SK-N-SH treated with all-trans-retinoic acid at 6 μM for 48 hours (cell line): ENCODE measurements at regions not wholly inside any gene's neighbourhood (a gene's known extent, or its start where the extent isn't known, plus 50 kb on each side); places are given as distances from the start of the nearest gene placed in this dataset.

Experiments used
- ARNTL ChIP-seq: fragments of 450-650 bp; formaldehyde crosslinking; IDR thresholded peaks from 2 replicates; pipeline ENCODE4 v1.5.0; 2020; ENCODE audit warnings: low read depth, mild to moderate bottlenecking, moderate library complexity, borderline replicate concordance
- BACH2 ChIP-seq: fragments of 250-450 bp; sonication (Bioruptor Pico); IDR thresholded peaks from 2 replicates; pipeline ENCODE4 v1.9.0; 2021; ENCODE audit warnings: mild to moderate bottlenecking, borderline replicate concordance
- RARB ChIP-seq: fragments of 250-450 bp; sonication (Bioruptor Pico); IDR thresholded peaks from 2 replicates; pipeline ENCODE4 v1.8.0; 2021; ENCODE audit warnings: mild to moderate bottlenecking, moderate library complexity
- TOX ChIP-seq: fragments of 250-450 bp; sonication (Bioruptor Pico); IDR thresholded peaks from 2 replicates; pipeline ENCODE4 v1.8.0; 2021; ENCODE audit warnings: mild to moderate bottlenecking, moderate library complexity, borderline replicate concordance
- ZFP3 ChIP-seq: fragments of 250-450 bp; sonication (Bioruptor Pico); IDR thresholded peaks from 2 replicates; pipeline ENCODE4 v1.5.0; 2020; ENCODE audit warnings: mild to moderate bottlenecking, moderate library complexity
- ZNF565 ChIP-seq: fragments of 450-650 bp; formaldehyde crosslinking; conservative IDR thresholded peaks from 2 replicates; pipeline ENCODE4 v1.5.0; 2020; ENCODE audit warnings: low read depth, mild to moderate bottlenecking, moderate library complexity
- TF ChIP-seq, protein P1 (sequence below): fragments of 250-450 bp; sonication (Bioruptor Pico); IDR thresholded peaks from 2 replicates; pipeline ENCODE4 v1.5.0; 2020; ENCODE audit warnings: mild to moderate bottlenecking, moderate library complexity
- TF ChIP-seq, protein P2 (sequence below): fragments of 250-450 bp; sonication (Bioruptor Pico); IDR thresholded peaks from 2 replicates; pipeline ENCODE4 v1.8.0; 2020; ENCODE audit warnings: mild to moderate bottlenecking, moderate library complexity, borderline replicate concordance

GRCh38 chr4:63563288-63564014 is 845.8 kb downstream of the TECRL start:
- TF ChIP-seq ZNF565 (CRISPR knock-in tag), result no peak
- no peak for TF ChIP-seq BACH2
- TF ChIP-seq ZFP3 (CRISPR knock-in tag), result no peak
- TF ChIP-seq TOX (CRISPR knock-in tag), result no peak
- TF ChIP-seq, protein P1, sequence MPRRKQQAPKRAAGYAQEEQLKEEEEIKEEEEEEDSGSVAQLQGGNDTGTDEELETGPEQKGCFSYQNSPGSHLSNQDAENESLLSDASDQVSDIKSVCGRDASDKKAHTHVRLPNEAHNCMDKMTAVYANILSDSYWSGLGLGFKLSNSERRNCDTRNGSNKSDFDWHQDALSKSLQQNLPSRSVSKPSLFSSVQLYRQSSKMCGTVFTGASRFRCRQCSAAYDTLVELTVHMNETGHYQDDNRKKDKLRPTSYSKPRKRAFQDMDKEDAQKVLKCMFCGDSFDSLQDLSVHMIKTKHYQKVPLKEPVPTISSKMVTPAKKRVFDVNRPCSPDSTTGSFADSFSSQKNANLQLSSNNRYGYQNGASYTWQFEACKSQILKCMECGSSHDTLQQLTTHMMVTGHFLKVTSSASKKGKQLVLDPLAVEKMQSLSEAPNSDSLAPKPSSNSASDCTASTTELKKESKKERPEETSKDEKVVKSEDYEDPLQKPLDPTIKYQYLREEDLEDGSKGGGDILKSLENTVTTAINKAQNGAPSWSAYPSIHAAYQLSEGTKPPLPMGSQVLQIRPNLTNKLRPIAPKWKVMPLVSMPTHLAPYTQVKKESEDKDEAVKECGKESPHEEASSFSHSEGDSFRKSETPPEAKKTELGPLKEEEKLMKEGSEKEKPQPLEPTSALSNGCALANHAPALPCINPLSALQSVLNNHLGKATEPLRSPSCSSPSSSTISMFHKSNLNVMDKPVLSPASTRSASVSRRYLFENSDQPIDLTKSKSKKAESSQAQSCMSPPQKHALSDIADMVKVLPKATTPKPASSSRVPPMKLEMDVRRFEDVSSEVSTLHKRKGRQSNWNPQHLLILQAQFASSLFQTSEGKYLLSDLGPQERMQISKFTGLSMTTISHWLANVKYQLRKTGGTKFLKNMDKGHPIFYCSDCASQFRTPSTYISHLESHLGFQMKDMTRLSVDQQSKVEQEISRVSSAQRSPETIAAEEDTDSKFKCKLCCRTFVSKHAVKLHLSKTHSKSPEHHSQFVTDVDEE (CRISPR knock-in tag), result no peak
- no peak for TF ChIP-seq RARB (CRISPR knock-in tag)
- TF ChIP-seq ARNTL, result no peak
- TF ChIP-seq, protein P2, sequence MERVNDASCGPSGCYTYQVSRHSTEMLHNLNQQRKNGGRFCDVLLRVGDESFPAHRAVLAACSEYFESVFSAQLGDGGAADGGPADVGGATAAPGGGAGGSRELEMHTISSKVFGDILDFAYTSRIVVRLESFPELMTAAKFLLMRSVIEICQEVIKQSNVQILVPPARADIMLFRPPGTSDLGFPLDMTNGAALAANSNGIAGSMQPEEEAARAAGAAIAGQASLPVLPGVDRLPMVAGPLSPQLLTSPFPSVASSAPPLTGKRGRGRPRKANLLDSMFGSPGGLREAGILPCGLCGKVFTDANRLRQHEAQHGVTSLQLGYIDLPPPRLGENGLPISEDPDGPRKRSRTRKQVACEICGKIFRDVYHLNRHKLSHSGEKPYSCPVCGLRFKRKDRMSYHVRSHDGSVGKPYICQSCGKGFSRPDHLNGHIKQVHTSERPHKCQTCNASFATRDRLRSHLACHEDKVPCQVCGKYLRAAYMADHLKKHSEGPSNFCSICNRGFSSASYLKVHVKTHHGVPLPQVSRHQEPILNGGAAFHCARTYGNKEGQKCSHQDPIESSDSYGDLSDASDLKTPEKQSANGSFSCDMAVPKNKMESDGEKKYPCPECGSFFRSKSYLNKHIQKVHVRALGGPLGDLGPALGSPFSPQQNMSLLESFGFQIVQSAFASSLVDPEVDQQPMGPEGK, result no peak
